GM12878 (cell line): ENCODE measurements at regions not wholly inside any gene's neighbourhood (a gene's known extent, or its start where the extent isn't known, plus 50 kb on each side); places are given as distances from the start of the nearest gene placed in this dataset.

Experiments used
- ATAC-seq: fragments of 200-7000 bp; cut with Tn5 transposase; 3 replicates; pipeline ENCODE4 v1.9.1; 2020; ENCODE audit warnings: mild to moderate bottlenecking, moderate library complexity
- BruUV-seq: library from RNA; stranded (reverse); fragments of 400-500 nt; replicated peaks from 2 replicates; lab custom pipeline; 2021; lab: Mats Ljungman, UMichigan
- CTCF ChIA-PET: fragments of 300-600 bp; sonication (Branson Sonifier 250); formaldehyde crosslinking; extraction: SDS; loops from one replicate; lab custom pipeline; 2021; ENCODE audit warnings: inconsistent platforms; lab: Yijun Ruan, JAX
- POLR2A ChIA-PET: fragments of 350-600 bp; formaldehyde crosslinking; extraction: SDS; loops from one replicate; lab custom pipeline; 2021; ENCODE audit warnings: inconsistent platforms; lab: Charles Lee
- RAD21 ChIA-PET: fragments of 300-600 bp; sonication (Branson Sonifier 250); formaldehyde crosslinking; loops from one replicate; lab custom pipeline; 2023; ENCODE audit warnings: antibody characterized with exemption; ENCODE audit not compliant: unreplicated experiment; lab: Charles Lee
- SMC1A ChIA-PET: fragments of 300-600 bp; sonication (Branson Sonifier 250); formaldehyde crosslinking; loops from one replicate; lab custom pipeline; 2023; ENCODE audit not compliant: unreplicated experiment, uncharacterized antibody; lab: Charles Lee
- DNase-seq: peaks from one replicate; pipeline ENCODE4 v3.0.0-alpha.2; 2011; ENCODE audit warnings: low read depth, low spot score
- FAIRE-seq: peaks from 3 replicates; lab custom pipeline; 2011; peaks lifted over from hg19 to GRCh38; lab: Jason Lieb, UNC
- H2AFZ ChIP-seq: 2 replicates; pipeline ENCODE4 v1.6.0; 2011; ENCODE audit warnings: low read depth, low read length, control low read depth; ENCODE audit not compliant: control insufficient read depth
- H3K27ac ChIP-seq: 2 replicates; pipeline ENCODE4 v1.5.1; 2011; ENCODE audit warnings: control low read depth; ENCODE audit not compliant: control insufficient read depth, insufficient read depth
- H3K27me3 ChIP-seq, 2 experiments: replicated peaks in 1 of 2; 2 replicates each; pipeline versions ENCODE4 v1.6.0 to v1.6.1; 2011; ENCODE audit warnings: low read length in 1 of 2; ENCODE audit not compliant: control insufficient read depth in 2 of 2, insufficient read depth in 2 of 2
- H3K36me3 ChIP-seq, 2 experiments: 2 replicates each; pipeline ENCODE4 v1.5.1; 2011; ENCODE audit warnings: low read length in 1 of 2; ENCODE audit not compliant: control insufficient read depth in 2 of 2, insufficient read depth in 2 of 2
- H3K4me1 ChIP-seq: 2 replicates; pipeline ENCODE4 v1.6.1; 2011; ENCODE audit warnings: mild to moderate bottlenecking, low read length, moderate library complexity, mixed read lengths; ENCODE audit not compliant: control insufficient read depth, insufficient read depth
- H3K4me2 ChIP-seq: 2 replicates; pipeline ENCODE4 v1.6.0; 2011; ENCODE audit warnings: control low read depth; ENCODE audit not compliant: control insufficient read depth, insufficient read depth
- H3K4me3 ChIP-seq: fragments of 200-600 bp; sonication (generic); 2 replicates; pipeline ENCODE4 v1.5.1; 2016
- H3K79me2 ChIP-seq: 2 replicates; pipeline ENCODE4 v1.6.0; 2011; ENCODE audit warnings: low read length; ENCODE audit not compliant: control insufficient read depth, insufficient read depth
- H3K9ac ChIP-seq: 2 replicates; pipeline ENCODE4 v1.8.0; 2011; ENCODE audit warnings: low read length, control low read depth, mixed read lengths; ENCODE audit not compliant: control insufficient read depth, insufficient read depth
- H3K9me3 ChIP-seq: replicated peaks from 3 replicates; pipeline ENCODE4 v1.5.1; 2011; ENCODE audit warnings: mild to moderate bottlenecking, low read length; ENCODE audit not compliant: control insufficient read depth, insufficient read depth
- H4K20me1 ChIP-seq: 2 replicates; pipeline ENCODE4 v1.6.0; 2011; ENCODE audit not compliant: control insufficient read depth, insufficient read depth
- BCL11A ChIP-seq: IDR thresholded peaks from 2 replicates; pipeline ENCODE4 v1.6.1; 2011; ENCODE audit warnings: low read depth, low read length
- BMI1 ChIP-seq: fragments of 450-650 bp; IDR thresholded peaks from 2 replicates; pipeline ENCODE4 v1.6.1; 2016; ENCODE audit warnings: mild to moderate bottlenecking, moderate library complexity, borderline replicate concordance
- CBFB ChIP-seq: IDR thresholded peaks from 2 replicates; pipeline ENCODE4 v1.6.1; 2016; ENCODE audit warnings: antibody characterized with exemption, low read depth
- EED ChIP-seq: sonication (generic); IDR thresholded peaks from 2 replicates; pipeline ENCODE4 v1.6.1; 2016; ENCODE audit warnings: antibody characterized with exemption, low read depth
- EP300 ChIP-seq, 2 experiments: fragments of 150-350 bp in 1 of 2; IDR thresholded peaks; 2 replicates each; pipeline ENCODE4 v1.6.1; 2011 to 2012; ENCODE audit warnings: low read depth in 2 of 2, low read length in 2 of 2, borderline replicate concordance in 1 of 2, improper control_type of control experiment in 1 of 2, inconsistent platforms in 1 of 2; ENCODE audit not compliant: control insufficient read depth in 1 of 2
- FOS ChIP-seq: IDR thresholded peaks from 3 replicates; pipeline ENCODE4 v1.6.1; 2011; ENCODE audit warnings: borderline replicate concordance; ENCODE audit not compliant: insufficient read length; ENCODE audit errors: extremely low read depth
- IRF4 ChIP-seq: IDR thresholded peaks from 2 replicates; pipeline ENCODE4 v1.6.1; 2011; ENCODE audit warnings: low read depth, low read length
- NFYA ChIP-seq: IDR thresholded peaks from 2 replicates; pipeline ENCODE4 v1.6.1; 2011; ENCODE audit warnings: low read depth, mild to moderate bottlenecking, low read length, improper control_type of control experiment, borderline replicate concordance
- POU2F2 ChIP-seq: IDR thresholded peaks from 3 replicates; pipeline ENCODE4 v1.6.1; 2011; ENCODE audit warnings: low read depth, mild to moderate bottlenecking, low read length, borderline replicate concordance
- RBBP5 ChIP-seq: fragments of 200-600 bp; sonication (generic); conservative IDR thresholded peaks from 2 replicates; pipeline ENCODE4 v1.6.1; 2016
- SREBF1 ChIP-seq: IDR thresholded peaks from 2 replicates; pipeline ENCODE4 v1.6.1; 2012; ENCODE audit warnings: mild to moderate bottlenecking, low read length
- ZNF217 ChIP-seq: fragments of 450-650 bp; IDR thresholded peaks from 2 replicates; pipeline ENCODE4 v1.6.1; 2017; ENCODE audit warnings: antibody characterized with exemption, mild to moderate bottlenecking
- ZZZ3 ChIP-seq: IDR thresholded peaks from 2 replicates; pipeline ENCODE4 v1.6.1; 2011; ENCODE audit warnings: low read depth; ENCODE audit not compliant: control insufficient read depth, insufficient read length
- WGBS: methylation state at CpG from one replicate; pipeline ENCODE4 v1.1.6; 2016; ENCODE audit warnings: low lambda C conversion rate; ENCODE audit not compliant: insufficient replicate concordance, insufficient coverage; ENCODE audit errors: missing lambda C conversion rate; 5-methylcytosine and 5-hydroxymethylcytosine counted together
- in situ Hi-C: fragments of 300-500 bp; cut with MboI; formaldehyde crosslinking; loops from 9 replicates; pipeline ENCODE4 v1.14.3; 2018; ENCODE audit warnings: mixed read lengths
- intact Hi-C: fragments of 100-400 bp; cut with micrococcal nuclease; formaldehyde crosslinking; loops from one replicate; pipeline ENCODE4 v1.14.2; 2022; ENCODE audit not compliant: unreplicated experiment
- TF ChIP-seq, protein P1 (sequence below): IDR thresholded peaks from 2 replicates; pipeline ENCODE4 v1.6.1; 2012; ENCODE audit warnings: low read depth, low read length, improper control_type of control experiment
- TF ChIP-seq, protein P2 (sequence below): IDR thresholded peaks from 2 replicates; pipeline ENCODE4 v1.6.1; 2012; ENCODE audit warnings: low read length, inconsistent platforms

DNA sequence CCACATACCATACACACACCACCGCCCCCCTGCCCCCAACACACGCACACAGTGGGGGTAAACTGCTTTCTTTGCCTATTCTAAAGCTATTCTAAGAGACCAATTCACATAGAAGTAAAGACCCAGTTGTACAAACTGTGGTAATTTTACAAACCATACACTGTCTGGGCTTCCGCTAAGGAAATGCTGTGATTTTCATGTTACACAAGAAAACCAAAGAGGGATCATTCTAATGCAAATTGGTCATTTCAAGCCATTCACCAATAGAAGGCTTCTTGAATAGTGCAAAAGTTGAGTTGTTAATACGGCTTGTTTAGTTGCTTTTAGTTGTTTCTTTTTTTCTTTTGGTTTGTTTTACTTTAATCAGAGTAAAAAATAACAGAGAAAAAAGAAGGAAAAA is 202.8 kb downstream of the EFNB2 start:
- in situ Hi-C loops = no loop called here
- no peak for DNase-seq
- CTCF ChIA-PET = no interaction called here
- no peak for FAIRE-seq
- POLR2A ChIA-PET = no interaction called here
- no TSS peak for BruUV-seq
- RAD21 ChIA-PET = no interaction called here
- no peaks in the 10 kb centered on the region for H4K20me1 ChIP-seq
- H3K79me2 ChIP-seq = no peaks in the 10 kb centered on the region
- no peak overlapping the region for H3K9ac ChIP-seq
- no peak overlapping the region for H3K4me2 ChIP-seq
- H3K27ac ChIP-seq = no peak overlapping the region
- ATAC-seq = no peak
- no peak overlapping the region for H3K4me3 ChIP-seq
- SMC1A ChIA-PET = no interaction called here
- no peaks in the 10 kb centered on the region for H3K4me1 ChIP-seq
- H3K9me3 ChIP-seq = no peaks in the 10 kb centered on the region
- no peak overlapping the region for H2AFZ ChIP-seq
- H3K27me3 ChIP-seq = no peaks in the 10 kb centered on the region
- 24% methylated on average over 4 of the region's 4 CpGs for WGBS
- no peaks in the 10 kb centered on the region for H3K36me3 ChIP-seq
- intact Hi-C loops = no loop called here
- TF ChIP-seq FOS = no peak

DNA sequence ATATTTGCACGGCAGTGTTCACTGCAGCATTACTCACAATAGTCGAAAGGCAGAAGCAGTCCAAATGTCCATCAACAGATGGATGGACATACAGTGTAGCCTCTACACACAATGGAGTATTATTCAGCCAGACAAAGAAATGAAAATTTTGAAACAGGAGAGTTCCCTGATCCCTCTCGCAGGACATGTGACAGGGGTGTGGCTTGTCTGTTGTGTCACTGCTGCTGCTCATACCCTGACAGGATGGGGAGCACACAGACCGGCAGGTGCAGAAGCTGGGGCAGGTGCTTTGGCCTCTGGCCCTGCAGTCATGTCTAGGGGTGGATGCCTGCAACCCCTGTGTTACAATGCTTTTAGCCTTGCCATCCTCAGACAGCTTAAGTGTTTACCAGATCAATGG is 204.3 kb downstream of the EFNB2 start:
- Histone ChIP-seq H3K4me3 (no peak overlapping the region), H3K4me1 (no peaks in the 10 kb centered on the region), H3K36me3 (no peaks in the 10 kb centered on the region), H3K79me2 (no peaks in the 10 kb centered on the region), H4K20me1 (no peaks in the 10 kb centered on the region), H2AFZ (no peak overlapping the region), H3K27me3 (no peaks in the 10 kb centered on the region), H3K9ac (no peak overlapping the region), H3K4me2 (no peak overlapping the region), H3K27ac (no peak overlapping the region), H3K9me3 (no peaks in the 10 kb centered on the region)
- DNase-seq = no peak
- ChIA-PET SMC1A (interaction anchor here (0.9 to 1.3 kb wide), 2 partner anchors 21 to 184 kb away, joined by 3 read pairs; no protein-coding TSS in a partner anchor), POLR2A (no interaction called here), RAD21 (no interaction called here), CTCF (no interaction called here)
- FAIRE-seq = no peak
- TF ChIP-seq, protein P1, sequence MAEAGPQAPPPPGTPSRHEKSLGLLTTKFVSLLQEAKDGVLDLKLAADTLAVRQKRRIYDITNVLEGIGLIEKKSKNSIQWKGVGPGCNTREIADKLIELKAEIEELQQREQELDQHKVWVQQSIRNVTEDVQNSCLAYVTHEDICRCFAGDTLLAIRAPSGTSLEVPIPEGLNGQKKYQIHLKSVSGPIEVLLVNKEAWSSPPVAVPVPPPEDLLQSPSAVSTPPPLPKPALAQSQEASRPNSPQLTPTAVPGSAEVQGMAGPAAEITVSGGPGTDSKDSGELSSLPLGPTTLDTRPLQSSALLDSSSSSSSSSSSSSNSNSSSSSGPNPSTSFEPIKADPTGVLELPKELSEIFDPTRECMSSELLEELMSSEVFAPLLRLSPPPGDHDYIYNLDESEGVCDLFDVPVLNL = no peak
- no peak for TF ChIP-seq EP300 (IDR thresholded peaks at IDR 0.05; ENCODE audit: borderline replicate concordance in 1 of 2, control insufficient read depth in 1 of 2, low read depth in 2 of 2, low read length in 2 of 2)
- no peak for TF ChIP-seq CBFB
- TF ChIP-seq ZNF217 = no peak
- no peak for TF ChIP-seq EED
- no peak for TF ChIP-seq BCL11A
- no peak for TF ChIP-seq RBBP5
- TF ChIP-seq SREBF1 = no peak
- no peak for TF ChIP-seq BMI1
- no peak for TF ChIP-seq ZZZ3
- TF ChIP-seq NFYA = no peak
- TF ChIP-seq, protein P2, sequence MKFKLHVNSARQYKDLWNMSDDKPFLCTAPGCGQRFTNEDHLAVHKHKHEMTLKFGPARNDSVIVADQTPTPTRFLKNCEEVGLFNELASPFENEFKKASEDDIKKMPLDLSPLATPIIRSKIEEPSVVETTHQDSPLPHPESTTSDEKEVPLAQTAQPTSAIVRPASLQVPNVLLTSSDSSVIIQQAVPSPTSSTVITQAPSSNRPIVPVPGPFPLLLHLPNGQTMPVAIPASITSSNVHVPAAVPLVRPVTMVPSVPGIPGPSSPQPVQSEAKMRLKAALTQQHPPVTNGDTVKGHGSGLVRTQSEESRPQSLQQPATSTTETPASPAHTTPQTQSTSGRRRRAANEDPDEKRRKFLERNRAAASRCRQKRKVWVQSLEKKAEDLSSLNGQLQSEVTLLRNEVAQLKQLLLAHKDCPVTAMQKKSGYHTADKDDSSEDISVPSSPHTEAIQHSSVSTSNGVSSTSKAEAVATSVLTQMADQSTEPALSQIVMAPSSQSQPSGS = no peak
- no peak for TF ChIP-seq IRF4
- TF ChIP-seq POU2F2 = no peak
- in situ Hi-C loops (no loop called here), intact Hi-C loops (no loop called here)
- 40% methylated on average over 4 of the region's 4 CpGs for WGBS
- no TSS peak for BruUV-seq
- ATAC-seq = no peak; the same call in 2 of the 3 replicates
